ENCODE measurements at regions not wholly inside any gene's neighbourhood (a gene's known extent, or its start where the extent isn't known, plus 50 kb on each side); places are given as distances from the start of the nearest gene placed in this dataset.
"Not testable (repeated sequence)": the region's sequence is repeated elsewhere in the genome, so short reads cannot be mapped to it uniquely, and the experiment has no call there.

GRCh38 chr2:128665113-128665512 lies 346.4 kb upstream of the HS6ST1 start:
- Histone ChIP-seq H3K4me1 (no peaks in the 10 kb centered on the region), H3K36me3 (replicated peaks in 1 of 2; ENCODE audit: insufficient read depth in 1 of 2, low read depth in 2 of 2) (no peaks in the 10 kb centered on the region), H3K9me3 (no peaks in the 10 kb centered on the region), H3K4me3 (no peak overlapping the region), H3K27me3 (no peaks in the 10 kb centered on the region), H3K27ac (no peak overlapping the region)
- ATAC-seq, result no peak
- no peak for TF ChIP-seq POLR2A (IDR thresholded peaks at IDR 0.05)
- TF ChIP-seq CTCF (IDR thresholded peaks at IDR 0.05), result no peak
- WGBS, 2 donors, result 93 to 94% methylated on average over 3 to 4 of the region's 4 CpGs
- no peak for DNase-seq
- intact Hi-C loops (cut with DNase I), result no loop called here

GRCh38 chr2:128666596-128666995 lies 347.9 kb upstream of the HS6ST1 start:
- intact Hi-C loops (cut with DNase I), result no loop called here
- Histone ChIP-seq H3K4me3 (no peak overlapping the region), H3K36me3 (replicated peaks in 1 of 2; ENCODE audit: insufficient read depth in 1 of 2, low read depth in 2 of 2) (no peaks in the 10 kb centered on the region), H3K9me3 (no peaks in the 10 kb centered on the region), H3K27me3 (no peaks in the 10 kb centered on the region), H3K27ac (no peak overlapping the region), H3K4me1 (no peaks in the 10 kb centered on the region)
- WGBS, 2 donors, result 84 to 88% methylated on average over 6 of the region's 6 CpGs
- no peak for ATAC-seq
- no peak for DNase-seq
- TF ChIP-seq CTCF (IDR thresholded peaks at IDR 0.05) (no peak), POLR2A (IDR thresholded peaks at IDR 0.05) (no peak)

GRCh38 chr2:128667391-128667790 lies 348.7 kb upstream of the HS6ST1 start:
- no peak for TF ChIP-seq CTCF (IDR thresholded peaks at IDR 0.05)
- no peak for TF ChIP-seq POLR2A (IDR thresholded peaks at IDR 0.05)
- WGBS, 2 donors, result 57 to 74% methylated on average over 4 to 7 of the region's 7 CpGs
- Histone ChIP-seq H3K27ac (no peak overlapping the region), H3K4me1 (no peaks in the 10 kb centered on the region), H3K4me3 (no peak overlapping the region), H3K9me3 (no peaks in the 10 kb centered on the region), H3K27me3 (no peaks in the 10 kb centered on the region), H3K36me3 (replicated peaks in 1 of 2; ENCODE audit: insufficient read depth in 1 of 2, low read depth in 2 of 2) (no peaks in the 10 kb centered on the region)
- no peak for ATAC-seq
- intact Hi-C loops (cut with DNase I), result no loop called here
- DNase-seq, result no peak

GRCh38 chr2:128668946-128669345 lies 350.3 kb upstream of the HS6ST1 start:
- H3K27me3 ChIP-seq, result no peaks in the 10 kb centered on the region
- H3K36me3 ChIP-seq (replicated peaks in 1 of 2; ENCODE audit: insufficient read depth in 1 of 2, low read depth in 2 of 2), result no peaks in the 10 kb centered on the region
- no peak for ATAC-seq
- intact Hi-C loops (cut with DNase I), result no loop called here
- 40 to 59% methylated on average over 1 to 2 of the region's 2 CpGs for WGBS, 2 donors
- H3K27ac ChIP-seq, result no peak overlapping the region
- no peak for DNase-seq
- no peaks in the 10 kb centered on the region for H3K9me3 ChIP-seq
- TF ChIP-seq POLR2A (IDR thresholded peaks at IDR 0.05), result no peak
- no peak for TF ChIP-seq CTCF (IDR thresholded peaks at IDR 0.05)
- no peak overlapping the region for H3K4me3 ChIP-seq
- H3K4me1 ChIP-seq, result no peaks in the 10 kb centered on the region

GRCh38 chr2:128670066-128670465 lies 351.4 kb upstream of the HS6ST1 start:
- H3K27me3 ChIP-seq, result no peaks in the 10 kb centered on the region
- no peak overlapping the region for H3K4me3 ChIP-seq
- no peaks in the 10 kb centered on the region for H3K36me3 ChIP-seq (replicated peaks in 1 of 2; ENCODE audit: insufficient read depth in 1 of 2, low read depth in 2 of 2)
- H3K27ac ChIP-seq, result no peak overlapping the region
- TF ChIP-seq POLR2A (IDR thresholded peaks at IDR 0.05), result no peak
- TF ChIP-seq CTCF (IDR thresholded peaks at IDR 0.05), result no peak
- WGBS, 2 donors, result 92% methylated on average over 1 of the region's 1 CpG
- no peaks in the 10 kb centered on the region for H3K4me1 ChIP-seq
- ATAC-seq, result no peak
- H3K9me3 ChIP-seq, result no peaks in the 10 kb centered on the region
- intact Hi-C loops (cut with DNase I), result no loop called here
- DNase-seq, result no peak

GRCh38 chr2:128671981-128672757 lies 353.5 kb upstream of the HS6ST1 start:
- H3K36me3 ChIP-seq (replicated peaks in 1 of 2; ENCODE audit: insufficient read depth in 1 of 2, low read depth in 2 of 2); H3K9me3 ChIP-seq; ATAC-seq; H3K27ac ChIP-seq; DNase-seq; intact Hi-C loops (cut with DNase I); H3K27me3 ChIP-seq; H3K4me1 ChIP-seq; H3K4me3 ChIP-seq: not testable (repeated sequence)
- WGBS, 2 donors, result 85 to 90% methylated on average over 7 to 16 of the region's 36 CpGs

GRCh38 chr2:128679680-128680079 lies 361.0 kb upstream of the HS6ST1 start:
- 84 to 87% methylated on average over 5 to 12 of the region's 12 CpGs for WGBS, 2 donors
- H3K9me3 ChIP-seq; H3K4me3 ChIP-seq; H3K27me3 ChIP-seq; intact Hi-C loops (cut with DNase I); H3K4me1 ChIP-seq; H3K36me3 ChIP-seq (replicated peaks in 1 of 2; ENCODE audit: insufficient read depth in 1 of 2, low read depth in 2 of 2); ATAC-seq; DNase-seq; H3K27ac ChIP-seq: not testable (repeated sequence)
